ENCODE measurements at regions not wholly inside any gene's neighbourhood (a gene's known extent, or its start where the extent isn't known, plus 50 kb on each side); places are given as distances from the start of the nearest gene placed in this dataset.
A peak's percentile ranks its signal among the peaks of the same experiment; 100 is the strongest.

- TF ChIP-seq, protein P1, sequence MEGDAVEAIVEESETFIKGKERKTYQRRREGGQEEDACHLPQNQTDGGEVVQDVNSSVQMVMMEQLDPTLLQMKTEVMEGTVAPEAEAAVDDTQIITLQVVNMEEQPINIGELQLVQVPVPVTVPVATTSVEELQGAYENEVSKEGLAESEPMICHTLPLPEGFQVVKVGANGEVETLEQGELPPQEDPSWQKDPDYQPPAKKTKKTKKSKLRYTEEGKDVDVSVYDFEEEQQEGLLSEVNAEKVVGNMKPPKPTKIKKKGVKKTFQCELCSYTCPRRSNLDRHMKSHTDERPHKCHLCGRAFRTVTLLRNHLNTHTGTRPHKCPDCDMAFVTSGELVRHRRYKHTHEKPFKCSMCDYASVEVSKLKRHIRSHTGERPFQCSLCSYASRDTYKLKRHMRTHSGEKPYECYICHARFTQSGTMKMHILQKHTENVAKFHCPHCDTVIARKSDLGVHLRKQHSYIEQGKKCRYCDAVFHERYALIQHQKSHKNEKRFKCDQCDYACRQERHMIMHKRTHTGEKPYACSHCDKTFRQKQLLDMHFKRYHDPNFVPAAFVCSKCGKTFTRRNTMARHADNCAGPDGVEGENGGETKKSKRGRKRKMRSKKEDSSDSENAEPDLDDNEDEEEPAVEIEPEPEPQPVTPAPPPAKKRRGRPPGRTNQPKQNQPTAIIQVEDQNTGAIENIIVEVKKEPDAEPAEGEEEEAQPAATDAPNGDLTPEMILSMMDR (conservative IDR thresholded peaks at IDR 0.05; ENCODE audit: low read length): no peak
- peak; percentile 33 for DNase-seq (ENCODE audit: low read depth)
- H3K4me3 ChIP-seq (ENCODE audit: low read length): no peak overlapping the region
Observed at GRCh38 chr11:26777372-26777808, 55.5 kb upstream of the SLC5A12 start.

- peak; percentile 94 for DNase-seq (ENCODE audit: low read depth)
- peak overlapping the region; percentile 32; the same call in 1 of the 2 replicates for H3K4me3 ChIP-seq (ENCODE audit: low read length)
Observed at GRCh38 chr11:26778000-26778757, 56.3 kb upstream of the SLC5A12 start.

GRCh38 chr11:26779074-26779865 lies 57.4 kb upstream of the SLC5A12 start:
- DNase-seq (ENCODE audit: low read depth): no peak
- TF ChIP-seq, protein P1 (conservative IDR thresholded peaks at IDR 0.05; ENCODE audit: low read length): no peak
- H3K4me3 ChIP-seq (ENCODE audit: low read length): no peak overlapping the region

More at GRCh38 chr11:26778000-26778757, 56.3 kb upstream of the SLC5A12 start:
- TF ChIP-seq, protein P1 (conservative IDR thresholded peaks at IDR 0.05; ENCODE audit: low read length): no peak

DNA sequence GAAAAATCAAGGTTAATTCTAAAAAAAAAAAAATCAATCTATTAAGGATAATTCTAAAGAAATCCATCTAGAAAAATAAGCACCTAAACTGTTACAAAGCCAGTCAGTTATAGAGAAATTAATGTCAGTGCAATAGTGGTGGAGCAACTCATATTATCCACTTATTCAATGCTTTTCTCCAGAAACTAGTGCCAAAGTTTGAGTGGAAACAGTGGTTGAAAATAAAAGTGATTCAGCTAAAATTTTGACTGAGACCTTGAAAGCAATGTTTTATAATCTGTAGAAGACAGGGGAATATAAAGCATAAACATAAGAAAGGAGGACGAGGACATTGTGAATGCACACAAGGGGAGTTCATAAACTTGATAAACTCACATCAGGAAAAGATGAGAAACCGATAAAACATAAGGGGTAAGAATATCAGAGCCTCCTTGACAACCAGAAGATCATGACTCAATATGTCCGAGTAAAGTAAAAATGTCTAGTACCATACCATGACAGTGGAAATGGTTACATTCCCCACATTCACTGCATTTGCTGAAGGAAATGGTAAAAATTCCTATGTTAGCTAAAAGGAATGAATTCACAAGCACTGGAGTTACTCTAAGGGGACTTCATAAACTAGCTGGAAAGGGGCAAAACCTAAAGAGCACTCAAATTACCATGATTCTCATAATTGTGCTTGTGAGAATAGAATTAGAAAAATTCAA lies 58.7 kb upstream of the SLC5A12 start:
- no peak overlapping the region for H3K4me3 ChIP-seq (ENCODE audit: low read length)
- DNase-seq (ENCODE audit: low read depth): no peak
- TF ChIP-seq, protein P1 (conservative IDR thresholded peaks at IDR 0.05; ENCODE audit: low read length): no peak

DNA sequence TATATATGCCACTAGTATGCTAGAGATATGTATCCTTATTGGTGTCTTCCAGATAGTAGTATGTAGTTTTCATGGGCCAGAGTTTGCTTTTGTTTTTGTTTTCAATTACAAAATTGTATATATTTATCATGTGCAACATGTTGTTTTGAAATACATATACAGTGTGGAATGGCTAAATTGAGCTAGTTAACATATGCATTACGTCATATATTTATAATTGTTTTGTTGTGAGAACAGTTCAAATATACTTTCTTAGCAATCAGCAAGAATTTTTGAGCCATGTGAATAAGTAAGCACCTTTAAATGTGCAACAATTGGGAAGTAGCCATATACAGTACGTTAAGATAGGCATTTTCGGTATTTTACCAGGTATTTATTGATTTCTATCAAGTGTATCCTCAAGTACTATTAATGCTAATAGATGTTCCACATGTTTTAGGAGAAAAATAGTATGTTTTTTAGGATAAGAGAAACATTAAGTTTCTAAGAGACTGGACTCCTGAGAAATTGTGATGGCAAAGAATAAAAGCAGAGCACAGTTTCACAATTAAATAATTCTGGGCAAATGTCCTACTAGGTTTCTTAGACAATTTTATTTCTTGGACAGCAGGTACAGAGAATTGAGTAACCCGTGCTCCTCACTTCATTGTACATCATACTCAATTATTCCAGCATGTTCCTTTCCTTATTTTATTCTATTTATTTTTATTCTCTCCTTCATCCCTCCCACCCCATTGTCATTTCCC lies 60.5 kb upstream of the SLC5A12 start:
- no peak for DNase-seq (ENCODE audit: low read depth)
- TF ChIP-seq, protein P1 (conservative IDR thresholded peaks at IDR 0.05; ENCODE audit: low read length): no peak
- H3K4me3 ChIP-seq (ENCODE audit: low read length): no peak overlapping the region

- H3K4me3 ChIP-seq (ENCODE audit: low read length): no peak overlapping the region
- no peak for DNase-seq (ENCODE audit: low read depth)
- TF ChIP-seq, protein P1 (conservative IDR thresholded peaks at IDR 0.05; ENCODE audit: low read length): no peak
Observed at GRCh38 chr11:26783997-26784396, 62.1 kb upstream of the SLC5A12 start.

Measured in AG10803 (cell line).